Activated CD4-positive, alpha-beta memory T cell treated with anti-CD3 and anti-CD28 coated beads for 36 hours (primary cell): ENCODE measurements at regions not wholly inside any gene's neighbourhood (a gene's known extent, or its start where the extent isn't known, plus 50 kb on each side); places are given as distances from the start of the nearest gene placed in this dataset.

ENCODE experiments used
- CTCF ChIA-PET: fragments of 350-600 bp; sonication (Branson Sonifier 250); formaldehyde crosslinking; loops from one replicate; lab custom pipeline; 2021; ENCODE audit warnings: antibody characterized with exemption, inconsistent platforms; lab: Charles Lee
- POLR2A ChIA-PET: fragments of 350-600 bp; sonication (Branson Sonifier 250); formaldehyde crosslinking; loops from one replicate; lab custom pipeline; 2021; ENCODE audit warnings: antibody characterized with exemption; lab: Charles Lee
- DNase-seq: peaks from one replicate; pipeline ENCODE4 v3.0.0-alpha.2; 2020
- H3K27ac Mint-ChIP-seq: one replicate; pipeline ENCODE4 v1.8.0; 2021; ENCODE audit warnings: mixed read lengths
- H3K27me3 Mint-ChIP-seq: one replicate; pipeline ENCODE4 v1.8.0; 2021; ENCODE audit warnings: mixed read lengths
- H3K36me3 Mint-ChIP-seq: one replicate; pipeline ENCODE4 v1.8.0; 2021; ENCODE audit warnings: mixed read lengths
- H3K4me1 Mint-ChIP-seq: one replicate; pipeline ENCODE4 v1.8.0; 2021; ENCODE audit warnings: low read depth, mixed read lengths
- H3K4me3 Mint-ChIP-seq: one replicate; pipeline ENCODE4 v1.8.0; 2021; ENCODE audit warnings: mild to moderate bottlenecking, mixed read lengths
- H3K9me3 Mint-ChIP-seq: one replicate; pipeline ENCODE4 v1.8.0; 2021; ENCODE audit warnings: mixed read lengths
- intact Hi-C: fragments of 100-400 bp; cut with micrococcal nuclease; formaldehyde crosslinking; loops from one replicate; pipeline ENCODE4 v1.15.1; 2023

DNA sequence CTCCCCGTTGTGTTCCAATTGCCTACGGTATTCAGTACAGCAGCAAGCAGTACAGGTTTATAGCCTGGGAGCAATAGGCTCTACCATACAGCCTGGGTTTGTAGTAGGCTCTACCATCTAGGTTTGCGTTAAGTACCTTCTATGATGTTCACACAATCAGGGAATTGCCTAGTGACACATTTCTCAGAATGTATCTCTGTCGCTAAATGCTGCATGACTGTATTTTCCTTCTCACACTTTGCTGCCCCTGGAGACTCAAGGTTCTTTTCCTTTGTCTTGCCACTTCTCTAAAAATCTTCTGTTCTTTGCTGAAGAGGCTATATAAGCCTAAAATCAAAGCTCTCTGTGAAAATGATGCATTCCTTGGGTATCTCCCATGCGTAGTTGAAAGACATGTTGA is 241.9 kb downstream of the CD83 start:
- ChIA-PET POLR2A (no interaction called here), CTCF (no interaction called here)
- H3K9me3 Mint-ChIP-seq: no peaks in the 10 kb centered on the region
- H3K27me3 Mint-ChIP-seq: no peaks in the 10 kb centered on the region
- peaks cover 2% of the 10 kb centered on the region for H3K4me1 Mint-ChIP-seq
- no peak overlapping the region for H3K4me3 Mint-ChIP-seq
- intact Hi-C loops: no loop called here
- no peak for DNase-seq
- H3K27ac Mint-ChIP-seq: no peak overlapping the region
- no peaks in the 10 kb centered on the region for H3K36me3 Mint-ChIP-seq

GRCh38 chr6:14360565-14360964 is 243.0 kb downstream of the CD83 start:
- H3K9me3 Mint-ChIP-seq: no peaks in the 10 kb centered on the region
- CTCF ChIA-PET: no interaction called here

DNA sequence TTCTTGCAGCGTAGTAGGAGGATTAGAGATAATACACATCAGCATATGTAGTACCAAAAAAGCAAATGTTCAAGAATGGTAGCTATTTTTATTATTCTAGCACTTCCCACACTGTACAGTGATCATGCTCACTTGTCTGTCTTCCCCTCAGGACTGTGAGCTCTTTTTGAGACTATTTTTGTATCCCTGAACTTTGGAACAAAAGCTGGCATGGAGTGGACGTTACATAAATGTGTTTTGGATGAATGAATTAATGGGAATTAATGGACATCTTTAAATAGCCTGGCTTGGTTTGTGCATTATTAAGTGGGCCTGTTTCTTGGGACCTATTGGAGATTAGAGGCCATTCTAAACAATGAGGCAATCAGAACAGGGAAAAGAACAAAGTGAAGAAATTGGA is 243.7 kb downstream of the CD83 start:
- Mint-ChIP-seq H3K4me3 (no peak overlapping the region), H3K27me3 (no peaks in the 10 kb centered on the region), H3K9me3 (no peaks in the 10 kb centered on the region), H3K4me1 (no peaks in the 10 kb centered on the region), H3K27ac (no peak overlapping the region), H3K36me3 (no peaks in the 10 kb centered on the region)
- intact Hi-C loops: no loop called here
- ChIA-PET CTCF (interaction anchor here (0.8 kb wide), 1 partner anchor 109 kb away, joined by 3 read pairs; no protein-coding TSS in a partner anchor), POLR2A (no interaction called here)
- no peak for DNase-seq

More at GRCh38 chr6:14360565-14360964, 243.0 kb downstream of the CD83 start:
- no peaks in the 10 kb centered on the region for H3K27me3 Mint-ChIP-seq
- POLR2A ChIA-PET: no interaction called here
- no peaks in the 10 kb centered on the region for H3K36me3 Mint-ChIP-seq
- intact Hi-C loops: no loop called here
- H3K4me3 Mint-ChIP-seq: no peak overlapping the region
- DNase-seq: no peak
- H3K27ac Mint-ChIP-seq: no peak overlapping the region
- no peaks in the 10 kb centered on the region for H3K4me1 Mint-ChIP-seq

DNA sequence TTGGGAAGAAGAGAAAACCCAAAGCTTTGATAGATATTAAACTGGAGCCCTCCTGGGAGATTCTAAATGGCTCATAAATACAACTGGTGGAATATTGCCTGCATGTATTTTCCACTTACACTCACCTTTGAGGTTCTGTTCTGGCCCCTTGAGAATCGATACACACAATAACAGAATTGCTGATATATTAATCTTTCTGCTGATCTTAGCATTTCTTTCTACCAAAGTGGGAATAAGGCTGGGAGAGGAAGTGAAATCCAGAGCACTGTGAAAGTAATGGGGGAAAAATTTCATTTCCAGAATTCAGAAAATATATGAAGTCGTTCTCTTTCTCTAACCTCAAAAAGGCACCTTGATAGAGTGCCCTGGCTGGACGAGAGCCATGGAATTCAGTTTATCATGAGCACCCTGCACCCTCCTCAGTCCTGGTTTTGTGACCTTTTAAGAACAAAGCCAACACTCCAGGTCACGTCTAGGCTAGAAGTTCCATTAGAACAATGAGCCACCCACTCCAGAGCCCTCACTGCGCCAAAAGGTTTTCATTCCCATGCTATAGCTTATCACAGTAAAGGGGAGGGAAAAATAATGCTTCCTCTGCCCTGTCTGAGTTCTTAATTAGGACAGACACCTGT is 244.5 kb downstream of the CD83 start:
- CTCF ChIA-PET: interaction anchor here (0.8 kb wide), 1 partner anchor 108 kb away, joined by 3 read pairs; no protein-coding TSS in a partner anchor
- intact Hi-C loops: no loop called here
- no peaks in the 10 kb centered on the region for H3K9me3 Mint-ChIP-seq
- H3K4me3 Mint-ChIP-seq: no peak overlapping the region
- POLR2A ChIA-PET: no interaction called here
- H3K36me3 Mint-ChIP-seq: no peaks in the 10 kb centered on the region
- no peak overlapping the region for H3K27ac Mint-ChIP-seq
- H3K27me3 Mint-ChIP-seq: no peaks in the 10 kb centered on the region
- H3K4me1 Mint-ChIP-seq: no peaks in the 10 kb centered on the region
- DNase-seq: no peak

DNA sequence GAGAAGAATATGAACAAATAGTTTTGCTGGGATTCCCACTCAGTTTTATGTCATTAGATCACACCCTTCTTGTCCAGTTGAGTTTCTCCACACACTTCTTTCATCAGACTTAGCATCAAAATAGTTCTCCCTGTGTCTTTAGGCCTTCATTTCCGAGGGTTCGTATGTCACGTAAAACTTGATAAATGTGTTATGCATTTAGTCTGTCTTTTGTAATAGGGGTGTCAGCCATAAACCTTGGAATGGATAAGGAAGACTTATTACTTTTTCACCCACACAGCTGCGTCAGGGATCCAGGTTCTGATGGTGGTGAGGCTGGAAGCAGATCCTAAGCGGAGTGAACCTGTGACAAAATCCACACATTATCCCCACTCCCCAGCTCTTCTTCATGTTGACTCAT is 246.8 kb downstream of the CD83 start:
- H3K9me3 Mint-ChIP-seq: no peaks in the 10 kb centered on the region
- intact Hi-C loops: no loop called here
- ChIA-PET CTCF (no interaction called here), POLR2A (no interaction called here)
- H3K27ac Mint-ChIP-seq: no peak overlapping the region
- no peak overlapping the region for H3K4me3 Mint-ChIP-seq
- no peak for DNase-seq
- H3K27me3 Mint-ChIP-seq: no peaks in the 10 kb centered on the region
- H3K4me1 Mint-ChIP-seq: no peaks in the 10 kb centered on the region
- H3K36me3 Mint-ChIP-seq: no peaks in the 10 kb centered on the region

DNA sequence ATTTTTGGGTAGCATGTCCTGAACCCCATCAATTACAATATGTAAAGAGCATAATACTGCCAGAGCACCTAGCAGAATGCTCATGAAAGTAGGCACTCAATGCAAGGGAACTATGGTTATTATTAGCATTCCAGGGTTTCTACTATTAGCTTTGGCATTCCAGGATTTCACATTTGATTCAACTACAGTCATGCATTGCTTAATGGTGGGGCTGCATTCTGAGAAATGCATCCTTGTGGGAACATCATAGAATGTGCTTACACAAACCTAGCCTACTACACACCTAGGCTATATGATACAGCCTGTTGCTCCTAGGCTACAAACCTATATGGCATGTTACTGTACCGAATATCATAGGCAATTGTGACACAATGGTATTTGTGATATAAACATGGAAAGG is 247.8 kb downstream of the CD83 start:
- H3K9me3 Mint-ChIP-seq: no peaks in the 10 kb centered on the region
- no peak overlapping the region for H3K4me3 Mint-ChIP-seq
- no peaks in the 10 kb centered on the region for H3K4me1 Mint-ChIP-seq
- DNase-seq: no peak
- POLR2A ChIA-PET: no interaction called here
- intact Hi-C loops: no loop called here
- no peaks in the 10 kb centered on the region for H3K27me3 Mint-ChIP-seq
- H3K27ac Mint-ChIP-seq: no peak overlapping the region
- CTCF ChIA-PET: no interaction called here
- no peaks in the 10 kb centered on the region for H3K36me3 Mint-ChIP-seq

DNA sequence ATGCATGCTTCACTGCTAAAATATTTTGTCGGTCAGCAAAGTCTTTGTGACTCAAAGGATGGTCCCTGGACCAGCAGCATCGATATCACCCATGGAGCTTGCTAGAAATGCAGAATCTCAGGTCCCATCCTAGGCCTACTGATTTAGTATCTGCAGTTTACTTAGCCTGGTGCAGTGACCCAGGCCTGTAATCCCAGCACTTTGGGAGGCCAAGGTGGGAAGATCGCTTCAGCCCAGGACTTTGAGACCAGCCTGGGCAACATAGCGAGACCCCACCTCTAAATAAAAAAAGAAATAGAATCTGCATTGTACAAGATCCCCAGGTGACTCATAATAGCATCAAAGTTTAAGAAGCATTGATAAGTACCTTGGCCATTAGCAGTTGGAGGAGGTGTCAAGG is 248.7 kb downstream of the CD83 start:
- intact Hi-C loops: no loop called here
- ChIA-PET CTCF (no interaction called here), POLR2A (no interaction called here)
- Mint-ChIP-seq H3K27ac (no peak overlapping the region), H3K36me3 (no peaks in the 10 kb centered on the region), H3K4me1 (peaks cover under 1% of the 10 kb centered on the region), H3K9me3 (no peaks in the 10 kb centered on the region), H3K27me3 (no peaks in the 10 kb centered on the region), H3K4me3 (no peak overlapping the region)
- no peak for DNase-seq

GRCh38 chr6:14366872-14367271 is 249.3 kb downstream of the CD83 start:
- ChIA-PET POLR2A (no interaction called here), CTCF (no interaction called here)
- no peak overlapping the region for H3K4me3 Mint-ChIP-seq
- intact Hi-C loops: no loop called here
- H3K27ac Mint-ChIP-seq: no peak overlapping the region
- H3K36me3 Mint-ChIP-seq: no peaks in the 10 kb centered on the region
- H3K9me3 Mint-ChIP-seq: no peaks in the 10 kb centered on the region
- no peak for DNase-seq
- H3K27me3 Mint-ChIP-seq: no peaks in the 10 kb centered on the region
- peaks cover 4% of the 10 kb centered on the region for H3K4me1 Mint-ChIP-seq

GRCh38 chr6:14367296-14367695 is 249.7 kb downstream of the CD83 start:
- ChIA-PET POLR2A (no interaction called here), CTCF (no interaction called here)
- DNase-seq: no peak
- intact Hi-C loops: no loop called here
- Mint-ChIP-seq H3K4me1 (peaks cover 8% of the 10 kb centered on the region), H3K27me3 (no peaks in the 10 kb centered on the region), H3K27ac (no peak overlapping the region), H3K36me3 (no peaks in the 10 kb centered on the region), H3K9me3 (no peaks in the 10 kb centered on the region), H3K4me3 (no peak overlapping the region)

GRCh38 chr6:14369717-14370116 is 252.1 kb downstream of the CD83 start:
- intact Hi-C loops: no loop called here
- CTCF ChIA-PET: no interaction called here
- Mint-ChIP-seq H3K36me3 (no peaks in the 10 kb centered on the region), H3K27me3 (peaks cover 2% of the 10 kb centered on the region), H3K9me3 (no peaks in the 10 kb centered on the region), H3K27ac (no peak overlapping the region), H3K4me3 (no peak overlapping the region), H3K4me1 (peaks cover 23% of the 10 kb centered on the region)
- POLR2A ChIA-PET: interaction anchor here (1.0 kb wide), 1 partner anchor 158 kb away, joined by 3 read pairs; no protein-coding TSS in a partner anchor
- no peak for DNase-seq

DNA sequence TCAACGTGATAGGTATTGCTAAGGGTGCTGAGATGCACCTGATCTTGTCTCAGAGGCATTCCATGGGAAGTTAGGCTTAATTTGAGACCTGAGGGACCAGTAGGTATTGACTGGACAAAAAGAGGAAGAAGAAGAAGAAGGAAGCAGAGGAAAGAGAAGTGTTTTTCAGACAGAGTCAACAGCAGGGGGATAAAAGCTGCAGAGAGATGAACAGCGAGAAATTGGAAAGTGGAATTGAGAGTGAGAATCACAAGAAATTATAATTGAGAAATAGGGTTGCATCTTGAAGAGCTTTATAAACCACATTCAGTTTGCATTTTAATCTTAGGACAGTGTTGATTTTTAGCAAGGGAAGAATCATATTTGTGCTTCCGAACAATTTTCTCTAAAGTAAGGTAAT is 254.0 kb downstream of the CD83 start:
- POLR2A ChIA-PET: no interaction called here
- intact Hi-C loops: no loop called here
- Mint-ChIP-seq H3K27me3 (peaks cover 4% of the 10 kb centered on the region), H3K27ac (no peak overlapping the region), H3K4me3 (no peak overlapping the region), H3K9me3 (no peaks in the 10 kb centered on the region), H3K36me3 (no peaks in the 10 kb centered on the region), H3K4me1 (peaks cover 33% of the 10 kb centered on the region)
- DNase-seq: no peak
- CTCF ChIA-PET: no interaction called here

DNA sequence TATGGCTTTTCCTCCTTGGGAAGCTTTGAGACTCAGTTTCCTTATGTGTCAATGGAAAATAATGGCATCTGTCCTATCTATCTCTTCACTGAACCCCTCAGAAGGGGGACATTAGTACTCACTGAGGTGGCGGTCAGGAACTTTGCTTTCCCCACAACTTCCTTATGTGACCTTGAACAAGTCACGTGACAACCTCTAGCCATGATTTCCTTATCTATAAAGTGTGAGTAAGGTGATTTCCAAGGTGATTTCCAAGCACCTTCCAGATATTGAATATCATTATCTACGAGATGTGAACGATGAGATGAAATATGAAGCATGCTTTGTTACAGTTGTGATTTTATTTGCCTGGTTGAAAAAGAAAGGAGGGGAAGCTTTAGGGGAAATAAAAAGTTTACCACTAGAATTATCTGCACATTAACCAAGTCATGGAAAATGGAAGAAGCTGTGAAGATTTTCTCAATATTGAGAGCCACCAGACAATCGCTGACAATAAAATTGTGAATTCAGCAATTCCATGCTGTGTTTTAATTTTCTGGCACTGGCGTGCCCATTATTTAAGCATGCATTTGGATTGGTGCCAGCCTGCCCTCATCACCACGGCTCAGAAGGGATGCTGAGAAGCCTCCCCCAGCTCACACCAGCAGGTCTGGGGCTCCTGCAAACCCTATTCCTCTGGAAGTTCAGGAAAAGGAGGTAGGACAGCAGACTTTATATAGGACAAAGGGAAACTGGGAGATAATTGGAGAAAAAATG is 255.3 kb downstream of the CD83 start:
- Mint-ChIP-seq H3K27ac (peak overlapping the region; percentile 10), H3K4me1 (peaks cover 33% of the 10 kb centered on the region), H3K9me3 (no peaks in the 10 kb centered on the region), H3K36me3 (no peaks in the 10 kb centered on the region), H3K27me3 (peaks cover 4% of the 10 kb centered on the region), H3K4me3 (no peak overlapping the region)
- ChIA-PET POLR2A (no interaction called here), CTCF (no interaction called here)
- intact Hi-C loops: no loop called here
- DNase-seq: no peak
